ENCODE measurements at regions not wholly inside any gene's neighbourhood (a gene's known extent, or its start where the extent isn't known, plus 50 kb on each side); places are given as distances from the start of the nearest gene placed in this dataset.
"Not testable (repeated sequence)": the region's sequence is repeated elsewhere in the genome, so short reads cannot be mapped to it uniquely, and the experiment has no call there.

- POLR2A ChIA-PET = no interaction called here
- CTCF ChIA-PET = no interaction called here
Measured at GRCh38 chr20:23299673-23300050, 50.9 kb upstream of the NXT1 start.

DNA sequence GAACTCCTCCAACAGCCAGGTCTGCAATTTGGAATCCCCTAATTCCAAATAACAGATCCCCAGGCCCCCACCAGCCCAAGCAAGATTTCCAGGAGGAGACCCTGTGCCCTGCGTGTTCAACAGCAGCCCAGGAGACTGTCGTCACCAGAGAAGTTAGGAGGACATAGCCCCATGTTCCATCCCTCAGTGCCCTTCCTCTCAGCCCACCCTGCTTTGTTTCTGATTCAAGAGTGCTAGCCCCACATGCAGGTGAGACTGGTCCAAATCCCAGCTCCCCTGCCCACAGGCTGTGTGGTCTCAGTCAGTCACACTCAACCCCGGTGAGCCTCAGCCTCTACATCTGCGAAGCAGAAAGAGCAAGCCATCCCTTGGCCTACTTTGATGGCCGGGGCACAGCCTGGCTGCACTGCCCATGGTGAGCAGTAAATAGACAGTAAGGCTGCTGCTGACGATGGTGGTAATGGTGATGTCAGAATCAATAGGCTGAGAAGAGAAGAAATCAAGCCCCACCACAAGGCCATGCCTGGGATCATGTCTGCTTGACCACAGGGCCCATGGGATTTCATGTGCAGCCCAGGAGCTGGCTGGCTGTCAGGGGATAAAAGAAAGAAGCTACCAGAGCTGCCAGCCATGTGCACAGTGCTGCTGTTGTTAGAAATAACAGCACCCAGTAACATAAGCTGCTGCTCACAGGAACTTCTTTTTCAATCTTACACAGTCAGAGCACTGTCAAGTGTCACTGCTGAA lies 51.5 kb upstream of the NXT1 start:
- ChIA-PET CTCF (no interaction called here), POLR2A (no interaction called here)

GRCh38 chr20:23298155-23298554 lies 52.4 kb upstream of the NXT1 start:
- ChIA-PET CTCF (no interaction called here), POLR2A (no interaction called here)

- ChIA-PET CTCF (no interaction called here), POLR2A (no interaction called here)
Measured at GRCh38 chr20:23296841-23297701, 53.5 kb upstream of the NXT1 start.

DNA sequence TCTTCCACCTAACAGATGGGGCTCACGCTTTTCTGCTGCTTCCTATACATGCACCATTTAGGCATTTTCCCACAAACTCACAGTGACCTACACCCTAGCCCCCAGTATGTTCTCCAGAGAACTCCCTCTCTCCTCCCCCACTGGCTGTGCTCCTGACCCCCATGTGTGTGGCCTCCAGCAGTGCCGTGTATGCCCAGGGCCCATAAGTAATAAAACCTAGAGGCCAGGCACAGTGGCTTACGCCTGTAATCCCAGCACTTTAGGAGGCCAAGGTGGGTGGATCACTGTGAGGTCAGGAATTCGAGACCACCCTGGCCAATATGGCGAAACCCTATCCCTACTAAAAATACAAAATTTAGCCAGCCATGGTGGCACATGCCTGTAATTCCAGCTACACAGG lies 54.7 kb upstream of the NXT1 start:
- CTCF ChIA-PET = no interaction called here

DNA sequence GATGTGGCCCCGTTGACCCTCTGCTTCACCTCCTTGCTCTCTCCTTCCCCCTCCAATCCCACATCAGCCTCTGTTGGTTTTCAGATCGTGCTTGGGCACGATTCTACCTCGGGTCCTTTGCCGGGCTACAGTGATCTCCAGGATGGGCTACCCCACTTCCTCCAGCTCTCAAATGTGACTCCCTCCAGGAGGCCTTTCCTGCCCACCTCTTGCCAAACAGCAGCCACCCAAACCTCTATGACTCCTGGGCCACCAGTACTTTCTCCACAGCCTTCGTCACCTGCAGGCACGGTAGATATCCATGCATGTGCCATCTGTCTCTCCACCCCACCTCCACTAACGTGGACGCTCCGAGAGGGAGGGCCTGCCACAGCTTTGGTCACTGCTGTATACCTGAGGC lies 55.9 kb upstream of the NXT1 start:
- CTCF ChIA-PET = no interaction called here

More for the DNA sequence above, 54.7 kb upstream of the NXT1 start:
- POLR2A ChIA-PET = no interaction called here

GRCh38 chr20:23294166-23294565 lies 56.4 kb upstream of the NXT1 start:
- ChIA-PET POLR2A (no interaction called here), CTCF (no interaction called here)

More for the DNA sequence above, 55.9 kb upstream of the NXT1 start:
- POLR2A ChIA-PET = no interaction called here

GRCh38 chr20:23293689-23294088 lies 56.9 kb upstream of the NXT1 start:
- ChIA-PET CTCF (no interaction called here), POLR2A (no interaction called here)

- CTCF ChIA-PET, POLR2A ChIA-PET: not testable (repeated sequence)
Measured at GRCh38 chr20:23292311-23292710, 58.3 kb upstream of the NXT1 start.

- ChIA-PET POLR2A (no interaction called here), CTCF (no interaction called here)
Measured at GRCh38 chr20:23291575-23292240, 58.9 kb upstream of the NXT1 start.

DNA sequence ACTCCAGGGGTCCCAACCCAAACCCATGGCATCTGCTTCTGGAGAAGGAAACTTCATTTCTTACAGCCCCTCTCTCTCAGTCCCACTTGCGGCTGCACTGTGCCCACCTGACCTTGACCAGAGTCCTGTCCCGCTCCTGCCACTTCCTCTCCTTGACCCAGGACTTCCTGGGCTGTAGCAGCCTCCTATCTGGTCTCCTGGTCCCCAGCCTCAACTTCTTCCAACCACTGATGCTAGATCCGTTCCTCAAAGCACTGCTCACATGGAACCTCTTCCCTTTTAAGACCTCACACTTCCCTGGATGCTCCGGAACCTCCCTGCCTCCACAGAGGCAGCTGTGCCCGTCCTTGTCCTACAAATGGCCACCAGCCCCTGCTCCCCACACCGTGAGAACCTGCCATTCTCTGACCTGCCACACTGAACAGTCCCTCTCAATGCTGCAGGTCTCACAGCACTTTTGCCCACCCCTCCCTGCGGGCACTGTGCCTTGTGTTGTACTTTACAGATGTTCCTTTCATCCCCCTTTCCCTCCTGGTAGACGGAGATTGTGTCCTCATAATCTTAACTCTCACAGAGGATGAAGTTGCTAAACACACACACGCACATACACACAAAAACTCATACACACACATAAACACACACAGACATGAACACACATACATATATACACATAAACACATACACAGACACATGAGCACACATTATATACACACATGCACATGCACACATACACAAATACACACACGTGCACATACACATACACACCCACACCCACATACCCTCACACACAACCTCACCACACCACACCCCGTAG lies 59.6 kb upstream of the NXT1 start:
- CTCF ChIA-PET = no interaction called here
- POLR2A ChIA-PET = no interaction called here

GRCh38 chr20:23289724-23290395 lies 60.7 kb upstream of the NXT1 start:
- ChIA-PET POLR2A (no interaction called here), CTCF (no interaction called here)

DNA sequence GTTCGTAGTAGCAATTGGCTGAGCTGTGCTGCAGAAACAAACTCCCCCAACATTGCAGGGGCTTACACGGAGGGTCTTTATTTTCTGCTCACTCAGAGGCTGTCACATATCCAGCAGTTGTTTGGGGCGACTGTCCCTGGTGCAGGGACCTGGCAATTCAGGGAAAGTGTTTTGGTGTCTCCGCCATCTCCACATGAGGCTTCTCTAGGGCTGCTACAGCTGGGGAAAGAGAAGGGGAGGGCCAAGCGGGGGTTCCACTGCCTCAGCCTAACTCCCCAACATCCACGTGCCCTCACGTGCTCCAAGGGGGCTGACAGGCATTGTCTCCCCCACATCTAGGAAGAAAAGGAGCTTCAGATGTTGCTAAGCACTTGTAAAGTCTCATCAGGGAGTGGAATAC lies 61.3 kb upstream of the NXT1 start:
- POLR2A ChIA-PET = no interaction called here
- CTCF ChIA-PET = no interaction called here

GRCh38 chr20:23287354-23288190 lies 63.0 kb upstream of the NXT1 start:
- POLR2A ChIA-PET = no interaction called here
- CTCF ChIA-PET = no interaction called here

GRCh38 chr20:23286346-23286745 lies 64.2 kb upstream of the NXT1 start:
- ChIA-PET POLR2A (no interaction called here), CTCF (no interaction called here)

DNA sequence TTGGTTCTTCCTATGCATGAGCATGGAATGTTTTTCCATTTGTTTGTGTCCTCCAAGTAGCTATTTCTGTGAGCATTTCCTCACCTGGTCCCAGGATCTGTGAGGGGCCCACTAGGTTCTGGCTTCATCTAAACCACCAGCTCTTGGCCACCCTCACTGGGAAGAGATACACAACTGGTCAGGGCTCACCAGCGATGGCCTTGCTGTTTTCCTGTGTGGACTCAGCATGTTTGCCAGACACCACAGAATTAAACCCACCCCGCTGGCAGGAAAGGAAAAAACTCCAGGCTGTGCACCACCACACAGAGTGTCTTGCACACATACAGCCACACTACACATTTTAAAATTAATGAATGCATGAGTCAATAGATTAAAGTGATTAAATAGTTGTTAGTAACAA lies 65.1 kb upstream of the NXT1 start:
- ChIA-PET POLR2A (no interaction called here), CTCF (no interaction called here)

DNA sequence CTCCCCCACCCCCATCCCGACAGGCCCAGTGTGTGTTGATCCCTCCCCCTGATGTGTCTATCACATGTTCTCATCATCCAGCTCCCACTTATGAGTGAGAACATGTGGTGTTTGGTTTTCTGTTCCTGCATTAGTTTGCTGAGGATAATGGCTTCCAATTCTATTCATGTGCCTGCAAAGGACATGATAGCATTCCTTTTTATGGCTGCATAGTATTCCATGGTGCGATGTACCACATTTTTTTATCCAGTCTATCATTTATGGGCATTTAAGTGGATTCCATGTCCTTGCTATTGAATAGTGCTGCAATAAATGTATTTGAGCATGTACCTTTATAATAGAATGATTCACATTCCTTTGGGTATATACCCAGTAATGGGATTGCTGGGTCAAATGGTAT lies 66.6 kb upstream of the NXT1 start:
- ChIA-PET CTCF (no interaction called here), POLR2A (no interaction called here)

DNA sequence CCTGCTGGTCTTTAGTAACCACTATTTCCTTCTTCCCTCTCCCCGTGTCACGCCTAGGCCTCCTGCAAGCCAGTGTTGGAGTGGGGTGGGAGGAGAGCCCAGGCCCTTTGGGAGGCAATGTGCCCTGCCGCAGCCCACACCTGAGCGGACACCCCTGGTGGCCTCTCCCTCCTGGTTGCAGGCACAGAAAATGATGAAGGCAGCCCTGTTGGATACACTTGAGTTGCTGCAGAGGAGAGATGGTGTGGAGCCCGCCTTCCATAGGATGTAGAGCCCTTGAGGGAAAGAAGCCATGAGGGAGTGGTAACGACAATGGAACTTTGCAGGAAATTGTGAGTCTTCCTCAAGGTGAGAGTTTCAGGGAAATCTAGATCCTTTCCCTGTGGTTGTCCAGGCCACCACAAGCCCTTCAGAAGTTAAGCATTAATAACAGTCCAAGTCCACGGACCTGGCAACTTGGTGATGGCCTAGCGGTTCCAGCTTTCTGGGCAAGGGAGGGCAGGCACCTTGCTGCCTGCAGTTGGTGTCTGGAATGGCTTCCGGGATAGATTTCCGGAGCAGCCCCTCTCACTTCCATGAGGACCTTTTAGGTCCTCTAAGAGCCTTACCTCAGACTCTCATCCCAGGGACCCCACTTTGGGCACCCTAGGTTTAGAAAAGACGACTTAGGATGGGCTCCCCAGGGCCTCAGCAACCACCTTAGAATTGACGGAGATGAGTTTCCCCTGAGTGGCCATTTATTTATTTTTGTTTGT lies 67.3 kb upstream of the NXT1 start:
- POLR2A ChIA-PET = no interaction called here
- CTCF ChIA-PET = no interaction called here
